ENCODE measurements at regions not wholly inside any gene's neighbourhood (a gene's known extent, or its start where the extent isn't known, plus 50 kb on each side); places are given as distances from the start of the nearest gene placed in this dataset.

DNA sequence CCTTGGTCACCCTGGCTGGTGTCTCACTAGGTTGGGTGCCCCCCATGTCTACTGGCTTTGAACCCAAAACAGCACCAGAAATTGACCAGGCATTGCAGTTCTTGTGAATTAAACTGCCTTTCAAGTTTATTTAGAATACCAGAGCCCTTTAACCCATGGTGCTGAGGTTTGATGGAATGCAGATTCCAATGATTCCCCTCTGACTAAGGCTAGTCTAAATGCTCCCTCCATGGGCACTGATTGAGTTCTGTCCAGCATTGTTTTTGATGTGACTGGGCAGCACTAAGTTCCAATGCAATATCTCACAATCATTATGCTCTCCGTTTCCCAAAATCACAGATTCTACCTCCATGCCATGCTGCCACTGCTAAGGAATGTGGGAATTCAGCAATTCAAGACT, 1047.4 kb upstream of the LRRN3 start:
- no peak overlapping the region for H3K4me3 ChIP-seq (ENCODE audit: low read depth, low read length)
- TF ChIP-seq, protein P1, sequence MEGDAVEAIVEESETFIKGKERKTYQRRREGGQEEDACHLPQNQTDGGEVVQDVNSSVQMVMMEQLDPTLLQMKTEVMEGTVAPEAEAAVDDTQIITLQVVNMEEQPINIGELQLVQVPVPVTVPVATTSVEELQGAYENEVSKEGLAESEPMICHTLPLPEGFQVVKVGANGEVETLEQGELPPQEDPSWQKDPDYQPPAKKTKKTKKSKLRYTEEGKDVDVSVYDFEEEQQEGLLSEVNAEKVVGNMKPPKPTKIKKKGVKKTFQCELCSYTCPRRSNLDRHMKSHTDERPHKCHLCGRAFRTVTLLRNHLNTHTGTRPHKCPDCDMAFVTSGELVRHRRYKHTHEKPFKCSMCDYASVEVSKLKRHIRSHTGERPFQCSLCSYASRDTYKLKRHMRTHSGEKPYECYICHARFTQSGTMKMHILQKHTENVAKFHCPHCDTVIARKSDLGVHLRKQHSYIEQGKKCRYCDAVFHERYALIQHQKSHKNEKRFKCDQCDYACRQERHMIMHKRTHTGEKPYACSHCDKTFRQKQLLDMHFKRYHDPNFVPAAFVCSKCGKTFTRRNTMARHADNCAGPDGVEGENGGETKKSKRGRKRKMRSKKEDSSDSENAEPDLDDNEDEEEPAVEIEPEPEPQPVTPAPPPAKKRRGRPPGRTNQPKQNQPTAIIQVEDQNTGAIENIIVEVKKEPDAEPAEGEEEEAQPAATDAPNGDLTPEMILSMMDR (IDR thresholded peaks at IDR 0.05; ENCODE audit: borderline replicate concordance, insufficient read depth, low read depth, low read length) = no peak

DNA sequence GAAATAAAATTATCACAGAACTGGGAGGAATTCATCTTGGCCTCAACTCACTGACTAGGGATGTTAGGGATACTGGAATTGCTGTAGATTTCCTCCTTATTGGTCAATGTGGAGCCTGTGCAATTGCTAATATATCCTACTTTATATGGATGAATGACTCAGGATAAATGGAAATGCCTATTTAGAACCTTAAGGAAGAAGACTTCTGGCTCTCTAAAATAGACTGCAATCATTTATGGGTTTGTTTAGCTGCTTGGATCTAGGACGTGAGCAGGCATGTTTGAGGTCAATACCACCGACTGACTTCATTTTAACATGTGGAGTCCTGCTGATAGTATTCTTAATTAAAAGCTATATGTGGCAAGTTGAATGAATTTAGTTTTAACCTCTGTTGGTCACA, 1040.1 kb upstream of the LRRN3 start:
- H3K4me3 ChIP-seq (ENCODE audit: low read depth, low read length) = no peak overlapping the region
- TF ChIP-seq, protein P1 (IDR thresholded peaks at IDR 0.05; ENCODE audit: borderline replicate concordance, insufficient read depth, low read depth, low read length) = no peak

DNA sequence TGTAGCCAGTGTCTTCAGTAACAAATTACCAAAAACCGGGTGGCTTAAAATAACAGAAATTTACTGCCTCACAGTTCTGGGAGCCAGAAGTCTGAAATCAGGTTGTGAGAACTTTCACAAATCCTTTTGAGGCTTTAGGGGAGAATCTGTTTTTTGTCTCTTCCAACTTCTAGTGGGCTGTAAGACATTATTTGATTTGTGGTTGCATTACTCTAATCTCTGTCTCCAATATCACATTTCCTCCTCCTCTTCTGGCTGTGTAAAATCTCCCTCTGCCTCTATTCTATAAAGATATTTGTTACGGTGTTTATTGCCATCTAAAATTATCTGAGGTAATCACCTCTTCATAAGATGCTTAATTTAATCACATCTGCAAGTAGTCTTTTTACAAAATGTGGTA, 1039.6 kb upstream of the LRRN3 start:
- TF ChIP-seq, protein P1 (IDR thresholded peaks at IDR 0.05; ENCODE audit: borderline replicate concordance, insufficient read depth, low read depth, low read length) = no peak
- H3K4me3 ChIP-seq (ENCODE audit: low read depth, low read length) = no peak overlapping the region

DNA sequence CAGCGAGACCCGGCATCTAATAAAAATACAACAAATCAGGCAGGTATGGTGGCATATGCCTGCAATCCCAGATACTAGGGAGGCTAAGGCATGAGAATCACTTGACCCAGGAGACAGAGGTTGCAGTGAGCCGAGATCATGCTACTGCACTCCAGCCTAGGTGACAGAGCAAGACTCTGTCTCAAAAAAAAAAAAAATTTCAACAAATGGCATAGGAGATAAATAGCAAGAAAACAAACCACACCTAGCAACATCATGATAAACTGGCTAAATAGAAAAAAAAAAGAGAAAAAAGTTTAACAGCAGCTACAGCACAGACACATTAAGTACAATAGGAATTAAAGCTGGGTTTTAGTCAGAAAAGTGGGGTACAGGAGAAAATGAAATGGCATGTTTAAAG, 1034.6 kb upstream of the LRRN3 start:
- TF ChIP-seq, protein P1 (IDR thresholded peaks at IDR 0.05; ENCODE audit: borderline replicate concordance, insufficient read depth, low read depth, low read length) = no peak
- no peak overlapping the region for H3K4me3 ChIP-seq (ENCODE audit: low read depth, low read length)

DNA sequence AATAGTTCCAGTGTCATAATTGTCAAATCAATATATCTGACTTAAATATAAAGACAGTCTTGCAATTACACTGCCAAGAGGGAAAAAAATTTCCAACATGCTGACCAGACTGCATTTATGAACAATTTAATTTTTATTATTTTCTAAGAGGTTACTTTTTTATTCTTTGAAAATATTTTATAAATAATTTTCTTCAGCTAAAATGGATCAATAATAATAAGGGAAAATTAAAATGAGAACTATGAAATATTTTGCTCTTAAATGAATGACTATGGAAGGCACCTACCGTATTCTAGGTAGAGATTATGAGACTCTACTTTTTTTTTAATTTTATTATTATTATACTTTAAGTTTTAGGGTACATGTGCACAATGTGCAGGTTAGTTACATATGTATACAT, 1032.5 kb upstream of the LRRN3 start:
- TF ChIP-seq, protein P1 (IDR thresholded peaks at IDR 0.05; ENCODE audit: borderline replicate concordance, insufficient read depth, low read depth, low read length) = no peak
- no peak overlapping the region for H3K4me3 ChIP-seq (ENCODE audit: low read depth, low read length)

DNA sequence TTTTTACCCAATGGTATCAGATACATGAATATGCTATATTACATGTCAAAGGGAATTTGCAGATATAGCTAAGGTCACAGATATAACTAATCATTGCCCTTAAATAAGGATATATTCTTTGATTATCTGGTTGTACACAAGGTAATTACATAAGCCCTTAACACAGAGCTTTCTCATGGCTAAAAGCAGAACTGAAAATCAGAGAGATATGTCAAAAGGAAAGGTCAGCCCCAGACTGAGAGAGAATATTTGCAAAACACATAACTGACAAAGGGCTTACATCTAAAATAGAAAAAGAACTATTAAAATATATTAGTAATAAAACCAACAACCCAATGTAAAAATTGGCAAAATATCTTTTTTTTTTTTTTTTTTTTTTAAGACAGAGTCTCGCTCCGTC, 1029.5 kb upstream of the LRRN3 start:
- TF ChIP-seq, protein P1 (IDR thresholded peaks at IDR 0.05; ENCODE audit: borderline replicate concordance, insufficient read depth, low read depth, low read length) = no peak
- no peak overlapping the region for H3K4me3 ChIP-seq (ENCODE audit: low read depth, low read length)

DNA sequence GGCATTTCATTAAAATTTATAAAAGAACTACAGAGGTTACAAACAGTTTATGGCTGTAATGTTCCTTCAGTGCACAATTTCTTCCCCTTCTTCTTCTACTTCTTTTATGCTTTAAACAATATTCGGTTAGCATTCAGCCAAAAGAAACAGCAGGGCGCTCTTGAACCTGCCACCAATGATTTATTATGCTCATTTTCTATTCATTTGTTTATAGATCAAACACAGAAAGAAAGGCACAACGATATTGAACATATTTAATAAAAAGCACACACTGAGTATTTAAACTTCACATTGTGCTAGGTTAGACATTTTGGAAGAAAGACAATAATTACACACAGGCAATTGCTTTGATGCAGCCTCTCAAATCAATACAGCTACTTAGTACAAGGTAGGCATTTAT, 1025.8 kb upstream of the LRRN3 start:
- TF ChIP-seq, protein P1 (IDR thresholded peaks at IDR 0.05; ENCODE audit: borderline replicate concordance, insufficient read depth, low read depth, low read length) = no peak
- H3K4me3 ChIP-seq (ENCODE audit: low read depth, low read length) = no peak overlapping the region

Measured in GM12875 (cell line).